ENCODE measurements at regions not wholly inside any gene's neighbourhood (a gene's known extent, or its start where the extent isn't known, plus 50 kb on each side); places are given as distances from the start of the nearest gene placed in this dataset.

GRCh38 chr5:82595113-82595512 lies 317.0 kb upstream of the RPS23 start:
- BruUV-seq (replicated peaks), result no TSS peak
- in situ Hi-C loops (cut with HindIII; ENCODE audit: extremely low pct_ligation_motif_present, low pct_unique_long_range_greater_than_20kb) (no loop called here), intact Hi-C loops (cut with micrococcal nuclease; ENCODE audit: unreplicated experiment) (no loop called here)
- H3K4me1 ChIP-seq (ENCODE audit: insufficient read depth, low read length), result peaks cover 27% of the 10 kb centered on the region
- H3K27me3 ChIP-seq (ENCODE audit: control insufficient read depth in 1 of 2, insufficient read depth in 2 of 2, low read length in 2 of 2), result no peaks in the 10 kb centered on the region; a peak in 1 of 5 replicates
- H2AFZ ChIP-seq (ENCODE audit: low read length), result no peak overlapping the region
- H4K20me1 ChIP-seq (ENCODE audit: insufficient read depth, low read length), result no peaks in the 10 kb centered on the region
- no peaks in the 10 kb centered on the region for H3K36me3 ChIP-seq (replicated peaks in 1 of 2; ENCODE audit: control insufficient read depth in 1 of 2, insufficient read depth in 2 of 2, low read length in 2 of 2)
- no peak overlapping the region for H3K4me3 ChIP-seq (replicated peaks in 1 of 3; ENCODE audit: insufficient read depth in 1 of 3, low read depth in 2 of 3, low read length in 3 of 3)
- CTCF ChIA-PET (ENCODE audit: low intra/inter-chr PET ratio, low total read pairs), result no interaction called here
- H3K9me3 ChIP-seq (ENCODE audit: low read length), result peaks cover 4% of the 10 kb centered on the region; the same call in 1 of the 2 replicates
- H3K4me2 ChIP-seq (ENCODE audit: low read depth, low read length), result no peak overlapping the region
- 41% methylated on average over 4 of the region's 4 CpGs for WGBS (ENCODE audit: low lambda C conversion rate)
- no peaks in the 10 kb centered on the region for H3K79me2 ChIP-seq (ENCODE audit: insufficient read depth, low read length)
- H3K27ac ChIP-seq (ENCODE audit: extremely low read length, insufficient read depth, low read length), result no peak overlapping the region
- no peak for DNase-seq (ENCODE audit: low spot score)
- no peak for TF ChIP-seq ZSCAN30 (CRISPR knock-in tag; IDR thresholded peaks at IDR 0.05)
- no peak for TF ChIP-seq ZNF766 (CRISPR knock-in tag; IDR thresholded peaks at IDR 0.05; ENCODE audit: borderline replicate concordance)
- no peak for TF ChIP-seq ZNF547 (CRISPR knock-in tag; IDR thresholded peaks at IDR 0.05)
- TF ChIP-seq MATR3 (CRISPR knock-in tag; IDR thresholded peaks at IDR 0.05), result no peak
- TF ChIP-seq HDAC6 (IDR thresholded peaks at IDR 0.05; ENCODE audit: low read depth, low read length), result no peak
- TF ChIP-seq FOXK2 (IDR thresholded peaks at IDR 0.05), result no peak
- no peak for TF ChIP-seq ZBTB2 (CRISPR knock-in tag; IDR thresholded peaks at IDR 0.05; ENCODE audit: low read depth)
- TF ChIP-seq ZNF235 (CRISPR knock-in tag; IDR thresholded peaks at IDR 0.05; ENCODE audit: borderline replicate concordance), result no peak
- TF ChIP-seq RFX3 (CRISPR knock-in tag; IDR thresholded peaks at IDR 0.05), result peak; percentile 53
- peak; percentile 32; the same call in 1 of the 2 replicates for TF ChIP-seq RFX1 (IDR thresholded peaks at IDR 0.05)
- H3K9ac ChIP-seq (ENCODE audit: insufficient read depth, low read depth, low read length), result no peak overlapping the region
- POLR2A ChIA-PET, result no interaction called here
- no peak for ATAC-seq
- FAIRE-seq, result no peak

All from HepG2 (cell line).